ENCODE measurements at regions not wholly inside any gene's neighbourhood (a gene's known extent, or its start where the extent isn't known, plus 50 kb on each side); places are given as distances from the start of the nearest gene placed in this dataset.

DNA sequence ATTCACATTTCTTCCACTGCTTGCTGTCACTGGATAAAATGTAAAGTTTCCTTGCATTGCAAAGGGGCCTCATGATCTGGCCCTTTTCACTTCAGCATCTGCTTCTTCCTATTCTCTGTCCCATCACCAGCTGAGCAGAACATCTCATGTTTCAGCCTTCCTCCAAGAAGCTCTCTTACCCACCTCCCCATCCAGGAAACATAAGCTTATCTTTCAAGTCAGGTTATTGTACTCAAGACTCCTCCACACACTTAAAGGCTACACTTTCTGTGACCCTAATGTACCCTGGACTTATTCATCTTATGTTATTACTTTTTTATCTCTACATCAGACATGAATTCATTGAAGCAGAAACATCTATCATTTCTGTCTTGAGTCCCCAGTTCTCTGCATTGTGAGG is 230.5 kb downstream of the PMAIP1 start:
- no peaks in the 10 kb centered on the region; a peak in 1 of 5 replicates for H3K4me1 ChIP-seq (replicated peaks in 1 of 2; ENCODE audit: control insufficient read depth in 2 of 2, insufficient read depth in 2 of 2, low read length in 2 of 2)
- FAIRE-seq (peak; percentile 6), ATAC-seq (no peak; the same call in 1 of the 3 replicates), DNase-seq (ENCODE audit: extremely low read depth in 1 of 4, low spot score in 3 of 4) (peak; percentile 4 to 15 (median 8))
- H3K4me3 ChIP-seq, result no peak overlapping the region
- intact Hi-C loops (cut with micrococcal nuclease) (no loop called here), in situ Hi-C loops (cut with MboI) (no loop called here)
- no peaks in the 10 kb centered on the region for H3K79me2 ChIP-seq (ENCODE audit: control insufficient read depth, insufficient read depth, low read length)
- ChIA-PET CTCF (ENCODE audit: low intra/inter-chr PET ratio) (no interaction called here), POLR2A (no interaction called here)
- no peak overlapping the region for H3K27ac ChIP-seq (ENCODE audit: extremely low read depth, low read depth, low read length)
- H2AFZ ChIP-seq (ENCODE audit: low read depth, low read length), result no peak overlapping the region
- no TSS peak for BruUV-seq (replicated peaks)
- H3K9me3 ChIP-seq (replicated peaks; ENCODE audit: control insufficient read depth, insufficient read depth, low read depth, low read length), result no peaks in the 10 kb centered on the region
- TF ChIP-seq CBFA2T3 (IDR thresholded peaks at IDR 0.05) (peak; percentile 70), NFIC (IDR thresholded peaks at IDR 0.05) (0 out of 2 replicates have a peak, but pooled peaks have one; percentile 8), RFX7 (CRISPR knock-in tag; IDR thresholded peaks at IDR 0.05) (no peak), ARID1B (IDR thresholded peaks at IDR 0.05) (peak; percentile 53; the same call in 1 of the 2 replicates), CBFA2T2 (conservative IDR thresholded peaks at IDR 0.05) (peak; percentile 51), EWSR1 (IDR thresholded peaks at IDR 0.05; ENCODE audit: borderline replicate concordance, low read depth, partially characterized antibody) (no peak), CEBPB (tag; IDR thresholded peaks at IDR 0.05) (no peak), XRCC5 (IDR thresholded peaks at IDR 0.05; ENCODE audit: low read depth, low read length) (no peak), KDM1A (IDR thresholded peaks at IDR 0.05) (peak; percentile 16 to 28; a peak in 1 of 4 replicates), TAL1 (IDR thresholded peaks at IDR 0.05) (peak; percentile 10; the same call in 1 of the 2 replicates), MEIS2 (IDR thresholded peaks at IDR 0.05; ENCODE audit: partially characterized antibody) (peak; percentile 16), TEAD4 (IDR thresholded peaks at IDR 0.05; ENCODE audit: low read length) (0 out of 2 replicates have a peak, but pooled peaks have one; percentile 28), TEAD4 (CRISPR knock-in tag; IDR thresholded peaks at IDR 0.05; ENCODE audit: borderline replicate concordance) (no peak), ZNF57 (CRISPR knock-in tag; IDR thresholded peaks at IDR 0.05) (no peak)
- TF ChIP-seq, protein P1, sequence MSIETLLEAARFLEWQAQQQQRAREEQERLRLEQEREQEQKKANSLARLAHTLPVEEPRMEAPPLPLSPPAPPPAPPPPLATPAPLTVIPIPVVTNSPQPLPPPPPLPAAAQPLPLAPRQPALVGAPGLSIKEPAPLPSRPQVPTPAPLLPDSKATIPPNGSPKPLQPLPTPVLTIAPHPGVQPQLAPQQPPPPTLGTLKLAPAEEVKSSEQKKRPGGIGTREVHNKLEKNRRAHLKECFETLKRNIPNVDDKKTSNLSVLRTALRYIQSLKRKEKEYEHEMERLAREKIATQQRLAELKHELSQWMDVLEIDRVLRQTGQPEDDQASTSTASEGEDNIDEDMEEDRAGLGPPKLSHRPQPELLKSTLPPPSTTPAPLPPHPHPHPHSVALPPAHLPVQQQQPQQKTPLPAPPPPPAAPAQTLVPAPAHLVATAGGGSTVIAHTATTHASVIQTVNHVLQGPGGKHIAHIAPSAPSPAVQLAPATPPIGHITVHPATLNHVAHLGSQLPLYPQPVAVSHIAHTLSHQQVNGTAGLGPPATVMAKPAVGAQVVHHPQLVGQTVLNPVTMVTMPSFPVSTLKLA (conservative IDR thresholded peaks at IDR 0.05), result no peak
- TF ChIP-seq, protein P2, sequence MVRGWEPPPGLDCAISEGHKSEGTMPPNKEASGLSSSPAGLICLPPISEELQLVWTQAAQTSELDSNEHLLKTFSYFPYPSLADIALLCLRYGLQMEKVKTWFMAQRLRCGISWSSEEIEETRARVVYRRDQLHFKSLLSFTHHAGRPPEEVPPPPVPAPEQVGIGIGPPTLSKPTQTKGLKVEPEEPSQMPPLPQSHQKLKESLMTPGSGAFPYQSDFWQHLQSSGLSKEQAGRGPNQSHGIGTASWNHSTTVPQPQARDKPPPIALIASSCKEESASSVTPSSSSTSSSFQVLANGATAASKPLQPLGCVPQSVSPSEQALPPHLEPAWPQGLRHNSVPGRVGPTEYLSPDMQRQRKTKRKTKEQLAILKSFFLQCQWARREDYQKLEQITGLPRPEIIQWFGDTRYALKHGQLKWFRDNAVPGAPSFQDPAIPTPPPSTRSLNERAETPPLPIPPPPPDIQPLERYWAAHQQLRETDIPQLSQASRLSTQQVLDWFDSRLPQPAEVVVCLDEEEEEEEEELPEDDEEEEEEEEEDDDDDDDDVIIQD (CRISPR knock-in tag; IDR thresholded peaks at IDR 0.05), result no peak
- no peaks in the 10 kb centered on the region for H3K36me3 ChIP-seq (ENCODE audit: control insufficient read depth, insufficient read depth, low read length)
- no peaks in the 10 kb centered on the region for H3K27me3 ChIP-seq (ENCODE audit: control insufficient read depth in 2 of 2, insufficient read depth in 2 of 2, low read length in 2 of 2)
- H4K20me1 ChIP-seq (replicated peaks; ENCODE audit: control insufficient read depth, insufficient read depth, low read length), result no peaks in the 10 kb centered on the region
- no peaks in the 10 kb centered on the region for H3K9me1 ChIP-seq (ENCODE audit: control insufficient read depth, insufficient read depth, low read length)
- H3K4me2 ChIP-seq (ENCODE audit: insufficient read depth, low read length), result no peak overlapping the region
- no peak overlapping the region for H3K9ac ChIP-seq (ENCODE audit: insufficient read depth in 1 of 2, low read depth in 2 of 2, low read length in 2 of 2)

Measured in K562 (cell line).